ENCODE measurements at regions not wholly inside any gene's neighbourhood (a gene's known extent, or its start where the extent isn't known, plus 50 kb on each side); places are given as distances from the start of the nearest gene placed in this dataset.

DNA sequence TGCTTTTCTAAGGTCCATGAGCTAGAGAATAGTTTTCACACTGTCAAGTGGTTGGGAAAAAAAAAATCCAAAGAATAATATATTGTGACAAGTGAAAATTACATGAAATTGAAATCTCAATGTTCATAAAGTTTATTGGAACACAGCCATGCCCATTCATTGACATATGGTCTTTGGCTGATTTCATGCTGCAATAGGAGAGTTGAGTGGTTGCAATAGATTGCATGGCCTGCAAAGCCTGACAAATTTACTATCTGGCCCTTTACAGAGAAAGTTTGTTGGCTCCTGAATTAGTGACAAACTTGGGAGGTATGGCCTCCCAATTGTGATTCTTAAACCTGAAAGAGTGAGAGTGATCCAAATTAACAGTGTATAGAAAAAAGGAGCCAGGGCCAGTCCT is 115.5 kb upstream of the FAM9C start:
- TF ChIP-seq, protein P1, sequence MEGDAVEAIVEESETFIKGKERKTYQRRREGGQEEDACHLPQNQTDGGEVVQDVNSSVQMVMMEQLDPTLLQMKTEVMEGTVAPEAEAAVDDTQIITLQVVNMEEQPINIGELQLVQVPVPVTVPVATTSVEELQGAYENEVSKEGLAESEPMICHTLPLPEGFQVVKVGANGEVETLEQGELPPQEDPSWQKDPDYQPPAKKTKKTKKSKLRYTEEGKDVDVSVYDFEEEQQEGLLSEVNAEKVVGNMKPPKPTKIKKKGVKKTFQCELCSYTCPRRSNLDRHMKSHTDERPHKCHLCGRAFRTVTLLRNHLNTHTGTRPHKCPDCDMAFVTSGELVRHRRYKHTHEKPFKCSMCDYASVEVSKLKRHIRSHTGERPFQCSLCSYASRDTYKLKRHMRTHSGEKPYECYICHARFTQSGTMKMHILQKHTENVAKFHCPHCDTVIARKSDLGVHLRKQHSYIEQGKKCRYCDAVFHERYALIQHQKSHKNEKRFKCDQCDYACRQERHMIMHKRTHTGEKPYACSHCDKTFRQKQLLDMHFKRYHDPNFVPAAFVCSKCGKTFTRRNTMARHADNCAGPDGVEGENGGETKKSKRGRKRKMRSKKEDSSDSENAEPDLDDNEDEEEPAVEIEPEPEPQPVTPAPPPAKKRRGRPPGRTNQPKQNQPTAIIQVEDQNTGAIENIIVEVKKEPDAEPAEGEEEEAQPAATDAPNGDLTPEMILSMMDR (IDR thresholded peaks at IDR 0.05) = no peak
- no peak for TF ChIP-seq POLR2AphosphoS5 (IDR thresholded peaks at IDR 0.05)
